ENCODE measurements at regions not wholly inside any gene's neighbourhood (a gene's known extent, or its start where the extent isn't known, plus 50 kb on each side); places are given as distances from the start of the nearest gene placed in this dataset.
"Not testable (repeated sequence)": the region's sequence is repeated elsewhere in the genome, so short reads cannot be mapped to it uniquely, and the experiment has no call there.

GRCh38 chr10:30534465-30535144, 94.9 kb downstream of the LYZL2 start:
- peak; percentile 38 to 48 (median 43) for DNase-seq (ENCODE audit: low read depth in 3 of 3, low spot score in 1 of 3)

DNA sequence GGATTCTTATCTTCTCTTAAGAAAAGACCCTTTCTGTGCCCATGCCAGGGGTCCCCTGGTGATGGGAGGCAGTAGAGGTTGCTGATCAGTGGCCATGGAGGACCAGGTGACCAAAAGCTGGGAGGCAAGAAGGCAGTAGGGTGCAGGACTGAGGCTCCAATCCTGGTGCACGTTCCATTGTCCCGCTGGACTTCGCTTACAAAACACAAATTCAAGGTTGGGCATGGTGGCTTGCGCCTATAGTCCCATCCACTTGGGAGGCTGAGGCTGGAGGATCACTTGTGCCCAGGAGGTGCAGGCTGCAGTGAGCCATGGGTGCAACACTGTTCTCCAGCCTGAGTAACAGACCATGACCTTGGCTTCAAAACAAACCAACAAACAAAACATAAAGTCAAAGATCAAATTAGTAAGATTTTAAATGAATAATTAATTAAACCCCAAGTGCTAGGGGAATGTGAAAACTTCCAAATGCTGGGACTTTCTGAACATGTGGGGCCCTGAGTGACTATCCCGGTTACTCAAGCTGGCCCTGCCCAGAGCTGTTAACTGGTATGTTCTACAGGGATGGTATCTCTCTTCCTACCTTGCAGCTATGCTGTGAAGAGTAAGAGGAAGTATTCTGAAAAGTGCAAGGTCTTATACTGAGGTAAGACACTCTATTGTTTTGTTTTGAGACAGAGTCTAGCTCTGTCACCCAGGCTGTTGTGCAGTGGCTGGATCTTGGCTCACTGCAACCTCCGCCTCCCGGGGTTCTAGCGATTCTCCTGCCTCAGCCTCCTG, 97.6 kb downstream of the LYZL2 start:
- DNase-seq (ENCODE audit: low read depth in 3 of 3, low spot score in 1 of 3), result no peak

GRCh38 chr10:30529373-30529998, 95.5 kb downstream of the MAP3K8 start:
- peak; percentile 28 to 40 (median 30) for DNase-seq (ENCODE audit: low read depth in 3 of 3, low spot score in 1 of 3)

- DNase-seq (ENCODE audit: low read depth in 3 of 3, low spot score in 1 of 3), result no peak
Measured at GRCh38 chr10:30528429-30528786, 94.4 kb downstream of the MAP3K8 start.

DNA sequence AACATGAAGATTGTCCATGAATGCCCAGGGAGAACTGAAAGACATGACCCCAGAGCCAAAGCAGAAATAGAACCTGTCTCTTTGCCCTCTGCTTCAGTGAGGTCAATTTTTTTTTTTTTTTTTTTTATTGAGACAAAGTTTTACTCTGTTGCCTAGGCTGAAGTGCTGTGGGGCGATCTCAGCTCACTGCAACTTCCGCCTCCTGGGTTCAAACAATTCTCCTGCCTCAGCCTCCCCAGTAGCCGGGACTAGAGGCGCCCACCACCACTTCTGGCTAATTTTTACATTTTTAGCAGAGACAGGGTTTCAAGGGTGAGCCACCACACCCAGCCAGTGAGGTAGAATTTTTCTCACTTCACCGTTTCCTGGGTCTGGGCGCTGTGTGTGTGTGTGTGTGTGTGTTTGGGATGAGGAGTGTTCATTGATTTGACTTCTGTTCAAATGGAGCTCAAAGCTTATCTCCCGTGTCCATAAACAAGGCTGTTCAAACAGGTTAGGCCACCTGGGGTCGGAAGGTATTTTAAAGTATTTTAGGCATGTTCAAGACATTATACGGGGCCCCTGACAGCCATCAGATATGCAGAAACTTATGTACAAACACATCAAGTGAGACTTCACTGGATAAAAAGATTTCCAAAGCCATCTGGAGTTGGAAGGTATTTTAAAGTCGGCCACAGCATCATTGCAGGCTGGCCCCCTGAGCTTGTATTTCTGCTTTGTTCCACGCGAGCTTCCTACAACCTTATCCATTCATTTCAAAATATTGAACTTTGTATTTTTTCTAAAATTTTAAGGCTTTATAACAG, 93.8 kb downstream of the MAP3K8 start:
- DNase-seq (ENCODE audit: low read depth in 3 of 3, low spot score in 1 of 3), result no peak

GRCh38 chr10:30522661-30523078, 88.7 kb downstream of the MAP3K8 start:
- not testable (repeated sequence) for DNase-seq (ENCODE audit: low read depth in 3 of 3, low spot score in 1 of 3)

DNA sequence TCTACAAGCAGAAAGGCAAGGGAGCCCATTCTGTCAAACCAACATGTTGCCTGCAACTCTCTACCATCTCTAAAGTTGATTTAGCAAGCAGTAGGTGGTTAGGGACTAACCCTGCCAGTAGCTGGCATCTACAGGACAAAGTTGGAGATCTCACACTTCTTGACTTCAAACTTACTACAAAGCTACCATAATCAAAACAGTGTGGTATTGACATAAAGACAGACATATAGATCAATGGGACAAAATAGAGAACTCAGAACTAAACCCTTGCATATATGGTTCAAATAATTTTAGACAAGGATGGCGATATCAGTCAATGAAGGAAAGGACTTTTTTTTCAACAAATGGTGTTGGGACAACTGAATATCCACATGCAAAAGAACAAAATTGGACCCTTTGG, 84.9 kb downstream of the MAP3K8 start:
- no peak for DNase-seq (ENCODE audit: low read depth in 3 of 3, low spot score in 1 of 3)
